HS-5 (cell line): ENCODE measurements at regions not wholly inside any gene's neighbourhood (a gene's known extent, or its start where the extent isn't known, plus 50 kb on each side); places are given as distances from the start of the nearest gene placed in this dataset.

ENCODE experiments used
- DNase-seq: peaks from one replicate; pipeline ENCODE4 v3.0.0-alpha.2; 2012; ENCODE audit warnings: low read depth

DNA sequence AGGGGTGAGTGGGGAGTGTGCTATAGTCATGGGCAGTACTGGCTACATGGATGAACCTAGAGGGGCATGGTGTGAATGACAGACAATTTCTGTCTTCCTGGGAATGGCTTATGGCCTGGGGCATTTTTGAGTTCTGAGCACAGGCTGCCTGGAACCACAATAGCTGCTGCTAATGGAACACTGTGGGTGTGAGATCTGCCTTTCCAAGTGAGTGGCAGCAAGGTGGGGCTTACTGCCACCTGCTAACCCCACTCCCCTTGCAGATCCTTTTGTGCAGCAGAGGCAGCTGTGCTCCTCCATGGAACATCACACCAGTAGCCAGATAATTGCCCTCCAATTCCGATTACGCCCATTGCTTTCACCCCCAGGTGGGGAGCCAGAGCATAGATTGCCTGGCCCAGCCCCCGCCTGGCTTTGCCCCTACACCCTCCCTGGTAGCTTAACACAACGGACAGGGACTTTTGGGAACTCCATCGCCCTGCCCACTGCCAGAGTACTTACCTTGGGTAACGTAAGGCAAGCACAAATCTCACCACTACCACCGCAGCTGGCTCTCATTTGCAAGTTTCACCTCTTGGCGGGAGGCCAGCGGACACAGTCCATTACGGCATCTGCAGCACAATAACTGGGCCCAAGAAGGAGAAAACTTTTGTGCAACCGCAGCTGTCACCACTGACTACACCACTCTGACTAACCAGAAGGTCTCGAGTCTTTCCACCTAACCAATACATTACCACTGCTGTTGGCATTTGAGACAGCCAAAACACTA, 421.2 kb upstream of the NWD2 start:
- peak; percentile 29 for DNase-seq

DNA sequence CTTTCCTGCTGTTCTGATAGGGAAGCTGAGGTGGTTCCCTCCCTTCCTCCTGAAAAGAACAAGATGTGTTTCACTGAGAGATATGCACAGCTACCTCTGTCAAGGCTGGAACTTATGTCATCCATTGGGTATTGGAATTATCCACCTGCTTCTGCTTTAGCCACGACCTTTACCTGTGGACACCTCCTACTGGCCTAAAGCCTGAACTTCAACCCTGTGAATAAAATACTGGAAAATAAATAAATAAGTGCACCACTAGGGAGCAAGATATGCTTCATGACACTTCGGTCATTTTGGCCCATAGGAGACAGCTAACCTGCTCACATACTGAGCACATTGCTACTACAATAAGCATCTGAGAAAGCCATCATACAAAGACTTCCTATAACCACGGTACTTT, 419.9 kb upstream of the NWD2 start:
- no peak for DNase-seq

DNA sequence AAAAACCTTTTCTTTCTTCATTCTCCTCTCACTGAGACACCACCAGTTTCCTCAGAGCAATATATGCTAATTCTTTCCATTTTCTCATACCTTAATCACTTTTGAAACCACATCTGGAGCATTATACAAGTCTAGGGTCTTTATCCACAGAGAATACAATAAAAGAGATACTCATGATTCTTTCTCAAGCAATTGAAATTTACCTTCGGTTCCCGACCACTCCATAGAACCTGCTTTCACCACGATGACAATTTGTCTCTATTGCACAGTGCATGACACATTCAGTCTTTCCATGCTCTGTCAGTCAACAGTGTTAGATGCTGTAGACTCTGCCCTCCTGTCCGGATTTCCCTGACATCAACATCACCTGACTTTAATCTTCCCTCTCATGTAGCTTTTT, 409.3 kb upstream of the NWD2 start:
- no peak for DNase-seq

- DNase-seq: peak; percentile 32
These were observed 402.8 kb upstream of the NWD2 start for GRCh38 chr4:36841583-36842326.

GRCh38 chr4:36844448-36844847, 400.1 kb upstream of the NWD2 start:
- DNase-seq: no peak

- no peak for DNase-seq
These were observed 391.7 kb upstream of the NWD2 start for GRCh38 chr4:36852856-36853255.

- no peak for DNase-seq
These were observed 390.0 kb upstream of the NWD2 start for GRCh38 chr4:36854554-36854953.

DNA sequence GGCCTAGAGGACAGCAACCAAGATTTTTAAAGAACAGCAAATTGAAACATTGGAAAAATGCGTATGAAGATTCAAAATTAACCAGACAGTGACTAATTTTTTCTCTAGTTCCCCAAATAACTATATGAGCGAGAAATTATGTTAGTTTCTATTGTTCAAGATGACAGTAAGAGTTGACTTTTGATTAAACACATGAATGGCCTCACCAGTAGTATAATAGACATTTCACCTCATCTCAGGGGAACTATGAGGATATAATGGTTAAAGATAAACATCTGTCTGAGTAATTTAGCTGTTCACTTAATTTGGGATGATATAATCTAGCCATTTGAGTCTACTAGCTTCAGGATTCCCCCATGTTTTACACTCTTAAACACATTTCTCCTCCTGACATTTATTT, 380.9 kb upstream of the NWD2 start:
- no peak for DNase-seq

DNA sequence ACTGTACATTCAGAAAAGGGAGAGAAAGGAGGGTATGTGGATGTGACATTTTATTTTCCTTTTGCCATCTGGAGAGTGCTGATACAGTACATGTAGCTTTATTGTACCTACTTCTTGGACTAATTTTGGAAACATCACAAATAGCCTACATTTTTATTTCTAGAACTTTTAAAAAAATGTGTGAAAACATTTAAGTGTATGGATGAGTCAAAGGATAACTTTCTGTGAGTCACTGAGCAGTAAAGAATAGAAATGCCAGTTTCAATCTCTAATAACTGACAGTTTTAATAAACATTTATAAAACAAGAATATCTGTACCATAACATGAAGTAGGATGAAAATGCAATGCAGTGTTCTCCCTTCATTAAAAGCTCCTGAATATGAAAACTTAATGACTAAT, 374.4 kb upstream of the NWD2 start:
- DNase-seq: no peak

GRCh38 chr4:36872679-36873078, 371.9 kb upstream of the NWD2 start:
- no peak for DNase-seq

DNA sequence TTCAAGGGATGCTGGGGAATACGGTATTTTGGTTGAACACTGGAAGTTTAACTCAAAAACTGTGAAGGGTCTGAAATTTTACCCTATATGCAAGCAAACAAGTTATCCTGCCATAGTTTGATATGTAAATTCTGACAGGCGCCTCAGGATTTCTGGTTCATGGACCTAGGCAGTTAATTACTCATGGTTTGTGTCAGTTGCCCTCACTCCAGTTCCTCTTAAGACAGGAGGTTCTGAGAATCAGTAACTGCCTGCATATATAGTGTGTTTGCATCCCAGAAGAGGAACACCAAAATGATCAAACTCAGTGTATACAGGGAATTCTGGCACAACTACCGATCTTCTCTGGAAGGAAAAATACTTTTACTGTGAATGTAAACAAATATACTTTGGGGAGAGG, 360.4 kb upstream of the NWD2 start:
- no peak for DNase-seq

DNA sequence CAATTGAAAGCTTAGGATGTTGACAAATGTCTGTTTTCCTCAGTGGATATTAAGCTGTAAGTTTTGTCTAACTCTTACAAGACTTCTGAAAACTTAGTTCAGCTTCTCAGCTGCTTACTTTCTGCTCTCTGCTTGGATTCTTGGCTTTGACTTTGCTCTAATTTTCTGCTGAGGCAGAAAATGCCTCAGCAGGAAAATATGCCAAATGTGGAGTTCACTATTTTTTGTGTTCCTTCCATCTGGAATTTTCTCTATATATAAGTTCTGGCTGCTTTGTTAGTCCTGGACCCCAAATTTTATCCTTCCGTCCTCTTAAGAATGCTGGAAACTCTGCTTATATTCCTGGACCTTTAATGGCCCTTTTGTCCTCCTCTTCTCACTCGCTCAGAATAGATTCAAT, 352.6 kb upstream of the NWD2 start:
- DNase-seq: no peak

GRCh38 chr4:36900446-36900987, 344.0 kb upstream of the NWD2 start:
- DNase-seq: no peak

- no peak for DNase-seq
These were observed 339.7 kb upstream of the NWD2 start for GRCh38 chr4:36904823-36905222.

GRCh38 chr4:36914106-36914505, 330.4 kb upstream of the NWD2 start:
- no peak for DNase-seq

- DNase-seq: no peak
These were observed 328.8 kb upstream of the NWD2 start for GRCh38 chr4:36915717-36916116.

DNA sequence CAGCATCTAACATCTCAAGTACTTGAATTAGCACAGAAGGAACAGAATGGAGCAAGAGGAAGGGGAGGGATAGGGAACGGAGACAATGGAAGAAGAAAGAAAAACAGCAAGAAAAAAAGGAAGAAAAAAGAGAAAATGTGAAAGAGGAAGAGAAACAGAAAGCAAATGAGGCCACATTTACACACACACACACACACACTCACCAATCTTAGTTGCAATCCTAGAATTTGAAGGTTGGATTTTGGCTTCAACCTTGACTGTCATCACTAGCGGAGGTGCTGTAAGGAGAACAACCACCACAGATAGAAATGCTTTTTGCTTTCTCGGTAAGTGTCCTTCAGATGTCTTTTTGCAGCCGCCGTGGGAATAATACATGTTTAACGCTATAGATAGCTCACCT, 327.1 kb upstream of the NWD2 start:
- DNase-seq: no peak

GRCh38 chr4:36919721-36920120, 324.8 kb upstream of the NWD2 start:
- DNase-seq: no peak

DNA sequence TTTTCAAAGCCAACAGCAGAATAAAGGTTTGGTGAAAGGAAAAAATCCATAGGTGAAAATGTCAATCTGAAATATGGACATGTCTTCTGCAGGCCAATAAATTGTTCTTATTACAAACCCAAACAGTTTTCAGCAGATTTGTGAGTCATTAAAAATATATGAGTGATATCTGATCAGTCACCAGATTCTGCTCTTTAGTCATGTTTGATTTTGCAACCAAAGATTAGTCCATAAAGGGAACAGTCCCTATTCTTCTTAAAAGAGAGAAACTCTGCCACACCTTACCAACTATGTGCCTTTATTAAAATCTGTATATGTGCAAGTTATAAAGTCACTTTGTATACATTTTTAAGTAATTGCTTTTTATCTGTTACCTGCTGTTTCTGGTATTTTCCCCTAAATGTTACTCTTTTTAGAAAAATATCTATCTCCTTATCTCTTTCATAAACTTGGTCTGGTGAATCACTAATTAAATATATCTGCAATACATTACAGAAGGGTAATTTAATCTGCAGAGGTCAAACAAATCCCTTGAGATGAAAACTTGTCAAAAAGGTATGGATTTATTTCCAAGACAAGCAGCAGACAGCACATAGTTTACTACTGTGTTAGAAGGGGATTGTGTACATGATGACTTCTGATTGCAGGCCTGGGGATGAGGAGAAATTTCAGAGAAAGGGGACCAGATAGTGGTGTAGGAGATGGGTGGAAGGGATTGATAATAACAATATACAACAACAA, 322.9 kb upstream of the NWD2 start:
- no peak for DNase-seq

GRCh38 chr4:36930562-36931111, 313.9 kb upstream of the NWD2 start:
- DNase-seq: no peak

GRCh38 chr4:36944232-36944631, 300.3 kb upstream of the NWD2 start:
- no peak for DNase-seq

DNA sequence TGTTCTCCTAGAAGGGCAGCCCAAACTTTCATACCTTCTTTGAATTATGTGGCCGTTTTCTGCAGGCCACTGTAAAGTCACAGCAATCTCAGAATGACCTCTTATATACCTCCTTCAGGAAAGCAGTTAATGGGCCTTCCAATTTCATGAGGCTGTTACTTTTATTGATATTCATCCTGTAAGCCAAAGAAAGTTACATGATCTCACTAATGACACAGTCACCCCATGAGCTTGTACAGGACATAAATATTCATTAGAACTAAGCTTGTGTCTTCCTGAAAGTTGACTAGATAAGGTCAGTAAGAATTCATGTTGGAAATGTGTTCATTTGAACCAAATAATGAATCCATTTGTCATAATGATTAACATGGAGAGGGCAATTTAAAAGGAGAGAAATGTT, 283.1 kb upstream of the NWD2 start:
- no peak for DNase-seq
